Stimulated activated CD4-positive, alpha-beta T cell treated with anti-CD3 and anti-CD28 coated beads, TNF-alpha, amount 100 ng/mL, for 48 hours (primary cell): ENCODE measurements at regions not wholly inside any gene's neighbourhood (a gene's known extent, or its start where the extent isn't known, plus 50 kb on each side); places are given as distances from the start of the nearest gene placed in this dataset.

Experiments used
- DNase-seq, 3 donors: peaks; one replicate each; pipeline ENCODE4 v3.0.0-alpha.2; 2020; ENCODE audit warnings: low read depth in 3 of 3

DNA sequence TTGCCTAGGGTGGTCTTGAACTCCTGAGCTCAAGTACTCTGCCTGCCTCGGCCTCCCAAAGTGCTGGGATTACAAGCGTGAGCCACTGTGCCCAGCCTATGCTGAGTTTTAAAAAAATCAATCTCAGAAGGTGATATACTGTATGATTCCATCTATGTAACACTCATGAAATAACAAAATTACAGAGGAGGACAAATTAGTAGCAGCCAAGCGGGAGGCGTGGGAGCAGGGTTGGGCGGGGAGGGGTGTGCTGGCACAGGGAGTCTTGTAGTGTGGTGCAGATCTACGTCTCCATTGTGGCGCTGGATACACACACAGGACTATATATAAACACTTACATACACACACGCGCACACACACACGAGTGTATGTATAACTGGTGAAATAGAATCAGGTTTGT is 80.6 kb upstream of the LINGO1 start:
- no peak for DNase-seq

DNA sequence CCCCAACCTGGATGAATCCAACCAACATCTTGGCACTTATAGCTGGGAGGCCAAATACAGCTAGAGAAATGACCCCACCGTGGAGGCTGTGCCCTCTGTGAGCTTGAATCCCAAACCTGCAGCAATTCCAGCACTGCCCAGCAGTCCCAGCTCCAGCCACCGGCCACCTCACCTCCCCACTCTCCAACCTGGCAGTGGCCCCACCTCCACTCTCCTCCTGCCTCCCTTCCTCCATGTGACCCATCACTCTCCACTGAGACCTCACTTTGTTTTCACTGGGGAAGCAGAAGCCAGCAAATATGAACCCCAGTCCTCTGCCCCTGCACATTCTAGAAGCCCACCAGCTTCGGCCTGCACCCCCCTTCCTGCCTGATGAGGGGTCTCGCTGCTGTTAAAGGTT is 79.7 kb upstream of the LINGO1 start:
- DNase-seq, result no peak

DNA sequence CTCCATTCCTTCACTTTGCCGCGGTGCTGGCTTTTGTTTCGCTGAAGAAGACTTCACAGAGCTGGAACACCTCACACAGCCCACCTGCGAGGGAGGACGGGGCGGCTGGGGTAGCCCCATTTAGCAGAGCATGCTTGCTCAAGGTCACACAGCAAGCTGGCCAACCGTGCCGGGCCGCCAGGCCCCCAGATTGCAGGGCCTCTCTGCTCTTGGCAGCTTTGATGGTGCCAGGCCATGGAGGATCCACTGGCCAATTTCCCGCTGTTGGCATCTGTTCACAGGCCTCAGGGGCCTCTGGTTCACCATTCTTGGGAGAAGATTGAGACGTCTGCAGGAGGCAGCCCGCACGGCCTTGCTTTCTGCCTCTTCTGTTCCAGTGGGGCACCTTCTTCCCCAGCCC is 77.9 kb upstream of the LINGO1 start:
- no peak for DNase-seq

DNA sequence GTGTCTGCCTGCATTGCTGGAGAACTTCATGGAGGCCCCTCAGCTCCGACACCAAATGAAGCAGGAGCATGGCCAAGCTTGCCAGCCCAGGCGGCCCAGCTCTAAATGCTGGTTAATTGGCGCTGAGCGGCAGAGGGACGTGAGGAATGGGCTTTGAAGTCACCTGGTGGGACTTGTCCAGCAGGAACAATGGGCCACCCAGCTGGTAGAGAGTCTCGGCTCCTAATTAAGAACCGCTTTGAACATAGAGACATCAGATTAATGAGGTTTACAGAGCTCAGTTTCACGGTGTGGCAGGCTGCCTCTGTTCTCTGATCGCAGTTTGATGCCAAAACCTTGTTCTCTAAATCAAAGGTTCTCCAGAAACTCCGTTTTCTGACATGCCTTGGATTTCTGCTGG is 77.5 kb upstream of the LINGO1 start:
- no peak for DNase-seq

DNA sequence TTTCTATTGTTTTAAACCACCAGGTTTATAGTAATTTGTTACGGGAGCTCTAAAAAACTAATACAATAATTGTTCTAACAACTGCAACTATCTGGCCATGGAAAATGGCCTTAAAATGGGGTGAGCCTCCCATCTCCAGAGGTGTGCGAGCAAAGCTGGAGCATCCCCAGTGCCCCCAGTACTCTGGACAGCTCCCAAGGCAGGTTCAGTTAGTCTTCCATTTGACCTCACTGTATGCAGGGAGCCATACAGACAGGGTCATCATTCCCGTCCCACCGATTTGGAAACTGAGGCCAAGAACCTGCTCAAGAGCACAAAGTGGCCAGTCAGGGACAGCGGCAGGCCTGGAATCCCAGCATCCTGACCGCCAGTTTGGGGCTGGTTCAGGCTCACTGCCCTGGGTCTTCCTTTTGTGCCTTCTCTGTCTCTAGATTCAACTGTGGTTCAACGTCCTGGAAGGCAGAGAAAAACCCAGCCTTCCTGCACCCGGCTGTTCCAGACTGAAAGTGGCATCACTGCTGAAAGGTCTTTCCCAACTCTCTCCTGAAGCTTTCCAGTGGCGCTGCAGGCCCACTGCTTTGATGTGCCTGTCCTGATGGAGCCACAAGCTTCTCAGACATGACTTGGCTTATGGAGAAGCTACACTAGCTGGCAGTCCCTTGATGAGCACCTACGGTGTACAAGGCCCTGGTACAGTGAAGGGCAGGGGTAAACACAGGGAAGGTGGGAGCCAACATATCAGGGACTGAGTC is 76.6 kb upstream of the LINGO1 start:
- DNase-seq, result no peak

DNA sequence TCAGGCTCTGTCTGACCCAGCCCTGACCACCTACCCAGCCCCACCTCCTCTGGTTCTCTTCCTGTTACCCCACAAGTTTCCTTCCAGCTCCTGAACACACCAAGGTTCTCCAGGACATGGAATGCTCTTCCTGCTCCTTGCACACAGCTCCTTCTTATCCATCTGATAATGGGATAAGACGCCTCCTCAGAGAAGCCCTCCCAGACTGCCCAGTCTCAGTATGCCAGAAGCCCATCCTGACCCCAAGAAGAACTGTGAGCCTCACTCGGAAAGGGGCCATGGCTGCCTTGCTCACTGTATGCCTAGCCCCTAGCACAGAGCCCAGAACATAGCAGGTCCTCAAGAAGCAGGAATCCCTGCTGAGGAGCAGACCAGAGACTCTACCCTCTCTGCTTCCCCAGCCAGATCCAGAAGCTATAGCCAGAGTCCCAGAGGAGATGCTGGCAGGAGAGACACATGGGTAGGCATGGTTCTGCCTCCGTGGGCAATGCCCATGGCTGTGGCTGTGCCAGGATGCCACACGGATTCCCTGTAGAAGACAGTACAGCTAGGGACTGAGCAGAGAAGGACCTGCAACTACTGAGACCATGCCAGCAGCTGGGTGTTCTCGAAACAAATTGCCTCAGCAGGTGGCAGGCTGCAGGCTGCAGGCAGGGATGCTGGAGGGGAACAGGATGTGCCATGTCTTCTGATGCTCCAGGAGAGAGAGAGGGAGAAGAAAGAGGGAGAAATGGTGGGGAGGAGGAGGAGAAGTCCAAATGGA is 74.0 kb upstream of the LINGO1 start:
- no peak for DNase-seq

DNA sequence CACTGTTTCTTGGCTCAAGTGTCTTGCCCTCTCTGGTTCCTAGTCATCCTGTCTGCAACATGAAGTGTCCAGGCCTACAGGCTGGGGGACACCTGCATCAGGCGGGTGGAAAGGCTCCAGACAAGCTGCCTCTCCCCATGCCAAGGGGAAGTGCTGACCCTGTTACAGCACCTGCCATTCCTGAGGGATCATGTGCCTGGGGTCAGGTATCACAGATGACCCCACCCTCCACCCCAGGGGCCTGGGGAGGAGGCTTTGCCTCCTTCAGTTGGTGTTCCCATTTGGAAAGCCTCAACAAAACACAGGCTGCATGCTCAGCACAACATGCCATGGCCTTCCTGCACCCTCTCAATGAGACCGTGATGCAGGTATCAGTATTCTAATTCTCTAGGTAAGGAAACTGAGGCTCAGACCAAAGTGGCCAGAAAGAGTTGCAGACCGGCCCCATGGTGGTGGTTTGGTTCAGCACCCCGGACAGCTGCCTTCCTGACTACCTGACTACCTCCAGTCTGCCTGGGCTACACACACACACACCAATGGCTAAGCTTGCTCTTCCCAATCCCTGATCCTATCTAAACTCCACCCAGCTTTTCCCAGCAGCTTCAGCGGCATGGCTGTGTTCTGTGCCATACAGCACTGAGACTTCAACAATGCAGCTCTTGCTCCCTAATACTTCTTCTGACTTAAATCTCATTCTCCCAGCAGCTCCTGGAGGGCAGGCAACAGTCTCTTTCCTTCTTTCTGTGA is 69.7 kb upstream of the LINGO1 start:
- no peak for DNase-seq

DNA sequence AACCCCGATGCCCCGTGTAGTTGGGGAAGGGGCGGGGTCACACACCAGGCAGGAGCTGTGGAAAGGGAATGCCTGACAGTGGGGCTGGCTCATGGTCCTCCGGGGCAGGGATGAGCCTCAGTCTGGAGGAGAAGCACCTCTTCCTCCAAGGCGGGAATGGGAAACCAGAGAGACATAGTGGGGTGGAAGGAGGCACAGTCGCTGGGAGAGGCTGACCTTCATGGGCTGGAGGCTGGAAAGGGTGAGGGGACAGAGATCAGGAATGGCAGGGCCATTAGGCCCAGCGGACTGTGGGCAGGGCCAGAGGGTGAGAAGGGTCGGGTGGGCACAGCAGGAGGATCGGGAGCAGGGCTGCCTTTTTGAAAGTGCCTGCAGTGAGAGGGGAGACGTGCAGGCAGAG is 65.8 kb upstream of the LINGO1 start:
- DNase-seq, result no peak

DNA sequence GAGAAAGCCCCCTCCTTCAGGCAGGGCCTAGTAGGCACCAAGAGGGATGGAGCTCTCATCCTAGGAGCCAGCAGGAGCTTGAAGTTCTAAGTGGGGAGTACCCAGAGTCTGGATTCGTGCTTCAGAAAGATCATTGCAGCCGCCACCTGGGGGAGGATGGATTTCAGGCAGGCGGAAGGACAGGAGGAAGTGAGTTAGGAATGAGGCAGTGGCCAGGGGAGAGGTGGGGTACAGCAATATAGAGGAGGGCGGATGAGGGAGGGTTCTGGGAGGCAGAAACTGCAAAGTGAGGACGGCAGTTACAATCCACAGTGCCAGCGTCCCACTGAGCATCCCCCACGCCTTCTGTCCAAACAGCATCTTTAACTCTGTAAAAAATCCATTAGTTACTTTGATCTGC is 65.2 kb upstream of the LINGO1 start:
- DNase-seq, result no peak

DNA sequence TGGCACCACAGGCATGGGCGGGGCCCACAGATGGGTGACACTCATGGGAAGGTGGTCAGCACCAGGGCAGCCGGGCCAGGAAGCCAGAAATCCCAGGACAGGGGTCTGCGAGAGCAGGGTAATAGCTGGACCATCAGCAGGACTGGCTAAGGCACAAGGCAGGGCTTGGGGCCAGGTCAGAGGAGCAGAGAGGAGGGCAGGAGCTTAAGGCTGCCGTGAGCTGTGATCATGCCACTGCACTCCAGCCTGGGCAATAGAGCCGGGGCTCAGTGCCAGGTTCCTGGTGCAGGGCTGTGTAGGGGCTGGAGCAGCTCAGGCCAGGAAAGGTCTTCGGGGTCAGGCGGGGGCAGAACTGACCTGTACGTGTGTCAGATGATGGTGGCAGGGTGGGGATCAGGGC is 64.2 kb upstream of the LINGO1 start:
- no peak for DNase-seq

DNA sequence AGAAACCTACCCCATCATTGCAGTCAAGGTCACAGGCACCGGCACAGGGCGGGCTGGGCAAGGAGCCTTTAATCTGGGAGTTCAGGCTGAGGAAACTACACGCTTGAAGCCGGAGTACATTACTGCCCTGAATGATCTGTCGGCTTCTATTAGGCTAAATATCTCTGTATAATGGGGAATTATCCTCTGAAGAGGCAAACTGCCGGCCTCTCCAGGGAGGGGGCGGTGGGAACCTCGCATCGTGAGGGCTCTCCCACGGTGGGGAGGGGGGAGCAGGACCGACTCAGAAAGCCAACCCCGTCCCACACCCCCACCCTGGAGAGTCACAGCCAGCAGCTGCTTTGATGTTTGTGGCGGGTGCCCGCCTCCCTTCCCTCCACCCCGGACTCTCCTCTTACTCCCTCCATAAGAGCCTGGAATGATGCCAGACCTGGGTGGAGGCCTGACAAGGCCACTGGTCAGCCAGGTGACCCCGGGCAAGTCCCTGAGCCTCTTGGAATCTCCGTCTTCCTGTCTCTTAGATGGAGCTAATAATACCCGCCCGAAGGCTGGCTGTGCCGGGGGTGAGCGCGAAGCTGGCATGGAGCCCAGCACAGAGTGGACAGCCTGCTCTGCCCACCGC is 63.4 kb upstream of the LINGO1 start:
- DNase-seq, result no peak

DNA sequence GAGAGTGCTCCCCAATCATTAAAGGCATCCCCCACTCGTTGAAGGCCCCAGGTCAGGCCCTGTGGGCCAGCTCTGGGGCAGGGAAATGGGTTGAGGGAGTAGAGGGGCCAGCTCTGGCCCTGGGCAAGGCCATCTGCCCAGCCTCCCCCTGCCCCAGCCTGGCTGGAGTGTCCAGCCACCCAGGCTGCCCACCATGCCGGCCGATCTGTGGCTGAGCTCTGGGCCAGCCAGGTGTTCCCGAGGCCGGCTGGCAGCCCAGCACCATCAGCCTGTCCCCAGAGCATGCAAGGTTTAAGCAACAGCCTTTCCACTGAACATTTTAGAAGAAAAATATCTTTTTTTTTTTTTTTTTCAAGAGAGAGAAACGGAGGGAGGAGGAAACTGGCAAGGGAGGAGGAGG is 62.8 kb upstream of the LINGO1 start:
- no peak for DNase-seq

DNA sequence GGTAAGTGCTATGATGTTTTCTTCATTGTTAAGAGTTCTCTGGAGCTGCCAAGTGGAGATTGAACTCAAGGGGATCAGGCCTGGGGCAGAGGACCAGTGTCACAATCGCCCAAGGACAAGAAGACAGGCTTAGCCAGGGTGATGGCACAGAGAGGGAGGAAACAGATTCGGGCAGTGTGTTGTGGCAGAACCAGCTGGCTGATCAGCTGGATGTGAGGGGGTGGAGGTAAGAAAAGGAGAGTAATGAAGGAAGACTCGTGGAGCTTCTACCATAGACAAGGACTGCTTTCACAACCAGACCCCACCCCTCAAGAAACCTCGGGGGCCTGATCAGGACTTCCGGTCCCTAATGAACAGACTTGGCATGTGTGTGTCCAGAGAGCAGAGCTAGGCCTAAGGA is 60.9 kb upstream of the LINGO1 start:
- no peak for DNase-seq

DNA sequence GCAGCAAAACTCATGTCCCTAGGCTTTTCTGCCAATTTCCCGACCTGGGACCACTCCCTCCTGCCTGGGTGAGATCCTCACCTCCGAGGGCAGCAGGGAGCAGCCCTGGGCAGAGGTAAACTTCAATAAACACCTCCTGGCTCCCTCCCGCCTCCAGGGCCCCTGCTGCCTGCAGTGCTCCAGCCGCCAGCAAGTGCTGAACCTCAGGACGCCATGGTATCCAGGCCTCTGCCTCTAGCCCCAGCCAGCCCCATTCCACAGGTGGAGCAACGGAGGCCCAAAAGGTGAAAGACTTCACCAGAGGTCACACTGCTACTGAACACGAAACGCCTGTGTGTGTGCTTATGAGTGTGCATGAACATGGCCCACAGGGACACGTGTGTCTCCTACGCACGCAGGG is 59.9 kb upstream of the LINGO1 start:
- no peak for DNase-seq

DNA sequence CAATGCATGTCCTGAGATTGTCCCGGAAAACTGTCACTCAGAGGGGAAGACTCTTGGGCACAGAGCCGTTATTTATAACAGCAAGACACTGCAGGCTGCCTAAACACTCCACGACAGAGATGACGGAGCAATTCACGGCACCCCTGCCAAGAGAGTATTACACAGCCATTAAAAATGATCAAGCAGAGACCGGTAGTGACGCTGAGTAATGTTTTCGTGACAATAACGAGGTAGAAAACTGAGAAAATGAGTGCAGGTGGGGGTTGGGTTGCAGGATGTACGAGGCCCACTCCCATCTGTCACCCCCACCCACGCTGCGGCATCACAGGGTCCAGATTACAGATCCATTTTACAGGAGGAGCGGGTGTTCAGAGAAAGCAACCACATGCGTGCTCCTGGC is 58.9 kb upstream of the LINGO1 start:
- DNase-seq, result no peak

DNA sequence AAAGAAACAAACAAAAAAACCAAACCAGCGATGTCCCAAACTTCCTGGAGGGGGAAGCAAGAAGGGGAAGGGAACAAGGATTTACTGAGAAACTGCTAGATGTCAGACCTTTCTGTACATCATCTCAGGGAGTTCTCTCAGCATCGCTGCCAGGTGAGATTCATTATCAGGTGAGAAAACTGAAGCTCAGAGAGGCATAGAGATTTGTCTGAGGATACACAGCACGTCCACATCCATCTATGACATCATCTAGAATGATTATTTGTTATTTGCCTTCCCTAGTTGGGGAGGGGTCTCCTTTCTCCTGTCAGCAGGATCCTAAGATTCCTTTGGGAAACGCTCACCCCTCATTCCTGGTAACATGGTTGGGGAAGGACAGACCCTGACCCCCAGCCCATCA is 57.1 kb upstream of the LINGO1 start:
- no peak for DNase-seq

DNA sequence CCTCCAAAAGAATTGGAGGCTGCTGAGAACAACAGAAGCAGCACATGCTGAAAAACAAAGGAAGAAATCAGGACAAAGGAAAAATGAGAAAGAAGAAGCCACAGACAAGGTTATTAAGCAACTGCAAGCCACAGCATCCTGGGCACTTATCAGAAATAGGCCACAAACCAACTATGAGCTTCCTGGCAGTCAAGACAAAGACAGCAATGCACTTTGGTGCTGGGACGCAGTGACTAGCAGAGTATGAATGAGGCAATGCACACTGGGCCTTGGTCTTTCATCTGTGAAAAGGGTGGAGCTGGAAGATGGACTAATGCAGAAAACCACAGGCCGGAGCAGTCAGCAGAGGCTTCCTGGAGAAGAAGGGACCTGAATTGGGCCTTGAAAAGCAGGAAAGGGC is 56.0 kb upstream of the LINGO1 start:
- no peak for DNase-seq

DNA sequence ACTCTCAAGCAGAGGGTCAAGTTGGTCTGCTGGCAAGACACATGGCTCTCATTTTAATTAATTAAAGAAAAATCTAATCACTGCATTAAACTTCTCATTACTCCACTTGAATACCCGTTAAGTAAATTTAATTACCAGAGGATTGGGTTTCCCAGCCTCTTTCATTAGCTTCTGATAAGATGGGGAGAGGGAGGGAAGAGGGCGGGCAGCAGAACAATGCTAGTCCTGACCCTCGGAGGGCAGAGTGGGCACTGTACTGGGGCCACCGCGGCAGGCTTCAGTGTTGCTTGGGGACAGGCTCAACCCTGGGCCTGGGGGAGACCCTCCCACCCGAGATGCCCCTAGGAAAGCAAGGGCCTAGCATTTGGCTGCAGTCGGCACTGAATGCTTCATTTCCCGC is 55.6 kb upstream of the LINGO1 start:
- no peak for DNase-seq

DNA sequence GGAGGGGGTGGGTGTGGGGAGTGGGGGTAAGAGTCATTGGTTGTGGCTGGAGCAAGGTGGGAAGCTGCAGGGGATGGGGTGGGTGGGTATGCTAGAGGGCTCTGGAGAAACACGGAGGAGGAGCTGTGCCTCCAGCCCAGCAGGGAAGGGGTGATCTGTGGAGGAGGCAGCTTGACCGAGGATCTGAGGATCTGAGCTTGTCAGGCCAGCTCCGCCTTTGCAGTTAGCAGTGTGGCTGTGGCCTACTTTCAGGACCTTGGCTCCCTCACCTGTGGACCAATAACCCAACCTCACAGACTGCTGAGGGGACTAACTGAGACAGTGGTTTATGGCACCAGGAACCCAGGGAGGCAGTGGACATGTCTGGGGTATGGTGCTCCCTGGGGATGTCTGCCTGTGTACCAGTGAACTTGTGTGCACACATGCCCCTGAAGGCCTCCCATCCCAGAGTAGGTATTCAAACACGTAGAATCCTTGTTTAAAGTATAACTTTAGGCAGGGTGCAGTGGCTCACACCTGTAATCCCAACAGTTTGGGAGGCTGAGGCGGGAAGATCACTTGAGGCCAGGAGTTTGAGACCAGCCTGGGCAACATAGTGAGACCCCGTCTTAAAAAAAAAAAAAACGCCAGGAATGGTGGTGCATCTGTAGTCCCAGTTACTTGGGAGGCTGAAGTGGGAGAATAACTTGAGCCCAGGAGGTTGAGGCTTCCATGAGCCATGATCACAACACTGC is 52.5 kb upstream of the LINGO1 start:
- DNase-seq, result no peak

DNA sequence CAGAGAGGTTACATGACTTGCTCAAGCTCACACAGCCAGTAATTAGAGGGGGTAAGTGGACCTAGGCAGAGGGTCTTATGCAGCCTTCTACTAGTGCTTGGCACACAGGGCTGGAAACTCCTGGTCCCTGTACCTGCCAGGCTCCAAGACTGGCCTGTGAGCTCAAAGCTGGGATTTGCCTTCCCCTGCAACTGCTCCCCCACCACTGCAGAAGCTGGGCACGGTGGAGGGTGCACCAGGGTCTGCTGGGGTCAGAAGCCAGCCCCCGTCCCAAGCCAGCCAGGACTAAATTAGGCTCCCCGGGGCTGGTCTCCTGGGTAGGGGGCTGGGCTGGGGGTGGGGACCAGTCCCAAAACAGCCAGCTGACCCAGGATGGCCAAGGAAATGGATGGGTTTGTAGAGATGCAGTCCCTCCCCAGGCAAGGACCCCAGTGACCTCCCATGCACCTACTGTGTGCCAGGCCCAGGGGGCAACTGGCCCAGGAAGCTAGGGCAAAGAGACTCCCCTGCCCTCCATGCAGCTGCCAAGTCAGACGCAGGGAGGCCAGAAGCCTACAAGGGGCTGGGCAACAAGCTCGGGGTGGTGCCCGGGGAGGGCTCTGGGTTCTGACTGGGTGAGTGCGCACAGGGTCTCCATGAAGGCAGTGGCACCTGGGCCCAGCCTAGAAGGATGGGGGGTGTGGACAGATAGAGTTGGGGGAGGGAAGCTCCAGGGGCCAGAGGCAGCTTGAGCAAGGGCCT is 51.8 kb upstream of the LINGO1 start:
- no peak for DNase-seq

DNA sequence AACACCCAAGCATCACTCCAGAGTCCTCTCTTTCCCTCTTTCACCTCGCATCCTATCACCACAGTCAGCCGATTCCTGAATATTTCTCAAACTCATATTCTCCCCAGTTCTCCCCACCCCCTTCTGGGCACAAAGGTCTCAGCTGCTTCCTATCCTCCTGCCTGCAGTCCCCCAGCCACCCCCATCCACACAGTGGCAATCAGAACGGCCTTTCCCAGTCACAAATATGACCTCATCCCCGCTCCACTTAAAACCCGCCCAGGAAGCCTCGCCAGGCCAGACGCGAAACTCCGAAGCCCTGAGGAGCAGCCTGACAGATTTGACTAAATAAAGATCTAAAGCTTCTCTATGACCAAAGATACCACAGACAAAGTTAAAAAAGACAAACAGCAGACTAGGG is 49.9 kb upstream of the LINGO1 start:
- DNase-seq, result no peak
